Skeletal muscle satellite cell (primary cell): ENCODE measurements at regions not wholly inside any gene's neighbourhood (a gene's known extent, or its start where the extent isn't known, plus 50 kb on each side); places are given as distances from the start of the nearest gene placed in this dataset.

Source experiments
- H3K27me3 ChIP-seq: 2 replicates; pipeline ENCODE4 v1.7.0; 2013; ENCODE audit warnings: low read length; ENCODE audit not compliant: control insufficient read depth, insufficient read depth
- H3K36me3 ChIP-seq: 2 replicates; pipeline ENCODE4 v1.7.0; 2013; ENCODE audit warnings: mild to moderate bottlenecking, control low read depth, low read length; ENCODE audit not compliant: insufficient read depth
- H3K4me1 ChIP-seq: 2 replicates; pipeline ENCODE4 v1.7.0; 2013; ENCODE audit warnings: low read length; ENCODE audit not compliant: control insufficient read depth, insufficient read depth
- H3K4me2 ChIP-seq: 2 replicates; pipeline ENCODE4 v1.7.0; 2013; ENCODE audit warnings: mild to moderate bottlenecking, low read length
- H3K4me3 ChIP-seq: 2 replicates; pipeline ENCODE4 v1.7.0; 2013; ENCODE audit warnings: low read length
- H3K9ac ChIP-seq: 2 replicates; pipeline ENCODE4 v1.7.0; 2013; ENCODE audit warnings: mild to moderate bottlenecking, low read depth, low read length, moderate library complexity
- H3K9me3 ChIP-seq: replicated peaks from 2 replicates; pipeline ENCODE4 v1.7.0; 2013; ENCODE audit warnings: mild to moderate bottlenecking, control low read depth, low read length

DNA sequence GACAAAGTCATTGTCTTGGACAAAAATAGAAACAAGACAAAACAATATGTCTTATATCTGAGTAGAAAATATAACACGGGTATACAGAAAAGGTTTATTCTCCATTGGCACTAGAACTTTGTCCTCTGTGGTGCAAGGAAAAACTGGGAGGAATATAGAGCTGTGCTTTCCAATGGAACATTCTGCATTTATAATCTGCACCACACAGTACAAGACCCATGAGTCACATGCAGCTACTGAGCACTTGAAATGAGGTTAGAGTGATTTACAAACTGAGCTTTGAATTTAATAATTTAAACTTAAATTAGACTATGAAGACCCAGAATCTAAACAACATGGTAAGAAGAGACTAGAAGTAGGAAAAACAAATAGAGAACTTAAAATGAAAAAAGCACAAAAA is 86.1 kb downstream of the RAP2A start:
- Histone ChIP-seq H3K36me3 (no peaks in the 10 kb centered on the region), H3K9ac (no peak overlapping the region), H3K4me1 (no peaks in the 10 kb centered on the region), H3K4me2 (no peak overlapping the region), H3K9me3 (no peaks in the 10 kb centered on the region), H3K4me3 (no peak overlapping the region), H3K27me3 (no peaks in the 10 kb centered on the region)

- H3K4me2 ChIP-seq = no peak overlapping the region
- no peak overlapping the region for H3K4me3 ChIP-seq
- H3K9ac ChIP-seq = no peak overlapping the region
- H3K27me3 ChIP-seq = no peaks in the 10 kb centered on the region
- no peaks in the 10 kb centered on the region for H3K4me1 ChIP-seq
- no peaks in the 10 kb centered on the region for H3K9me3 ChIP-seq
- no peaks in the 10 kb centered on the region for H3K36me3 ChIP-seq
Observed at GRCh38 chr13:97520866-97521265, 86.9 kb downstream of the RAP2A start.

DNA sequence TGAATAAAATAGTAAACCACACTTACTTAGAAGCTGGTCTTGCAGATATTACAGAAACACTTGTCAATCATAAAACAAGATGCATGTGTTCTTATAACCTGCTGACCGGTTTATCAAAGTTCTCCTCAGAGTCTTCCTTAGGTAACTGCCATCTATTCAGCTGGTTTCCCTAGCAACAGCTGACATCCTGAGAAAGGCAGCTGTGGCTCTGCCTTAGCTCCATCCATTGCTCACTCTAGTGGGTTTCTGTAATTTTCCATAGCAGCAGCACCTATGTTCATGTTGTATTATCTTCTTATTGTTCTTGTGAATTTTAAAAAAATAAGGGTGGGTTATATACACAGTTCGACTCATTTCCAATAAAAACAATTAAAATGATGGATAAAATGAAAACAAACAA is 87.8 kb downstream of the RAP2A start:
- Histone ChIP-seq H3K9ac (no peak overlapping the region), H3K9me3 (no peaks in the 10 kb centered on the region), H3K27me3 (no peaks in the 10 kb centered on the region), H3K36me3 (no peaks in the 10 kb centered on the region), H3K4me1 (no peaks in the 10 kb centered on the region), H3K4me2 (no peak overlapping the region), H3K4me3 (no peak overlapping the region)

DNA sequence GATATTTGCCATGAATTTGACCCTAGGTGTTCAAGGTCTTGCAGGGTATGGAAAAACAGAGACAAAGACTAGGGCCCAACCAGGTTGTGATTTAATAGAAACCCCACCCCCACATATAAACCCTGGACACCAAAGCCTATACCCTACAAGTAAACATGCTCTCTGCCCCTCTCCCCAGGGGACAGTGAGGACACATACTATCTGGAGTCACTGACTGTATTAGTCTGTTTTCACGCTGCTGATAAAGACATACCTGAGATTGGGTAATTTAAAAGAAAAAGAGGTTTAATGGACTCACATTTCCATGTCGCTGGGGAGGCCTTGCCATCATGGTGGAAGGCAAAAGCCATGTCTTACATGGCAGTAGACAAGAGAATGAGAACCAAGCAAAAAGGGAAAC is 88.3 kb downstream of the RAP2A start:
- Histone ChIP-seq H3K27me3 (no peaks in the 10 kb centered on the region), H3K4me2 (no peak overlapping the region), H3K4me3 (no peak overlapping the region), H3K36me3 (no peaks in the 10 kb centered on the region), H3K9ac (no peak overlapping the region), H3K4me1 (no peaks in the 10 kb centered on the region), H3K9me3 (no peaks in the 10 kb centered on the region)

GRCh38 chr13:97526556-97526955 is 92.6 kb downstream of the RAP2A start:
- H3K9ac ChIP-seq = no peak overlapping the region
- no peak overlapping the region for H3K4me3 ChIP-seq
- H3K4me1 ChIP-seq = no peaks in the 10 kb centered on the region
- no peaks in the 10 kb centered on the region for H3K27me3 ChIP-seq
- H3K36me3 ChIP-seq = no peaks in the 10 kb centered on the region
- no peaks in the 10 kb centered on the region for H3K9me3 ChIP-seq
- H3K4me2 ChIP-seq = no peak overlapping the region

- Histone ChIP-seq H3K36me3 (no peaks in the 10 kb centered on the region), H3K9me3 (no peaks in the 10 kb centered on the region), H3K4me2 (no peak overlapping the region)
Observed at GRCh38 chr13:97528518-97528917, 94.5 kb downstream of the RAP2A start.

GRCh38 chr13:97534540-97534939 is 100.6 kb downstream of the RAP2A start:
- Histone ChIP-seq H3K9me3 (no peaks in the 10 kb centered on the region), H3K4me1 (no peaks in the 10 kb centered on the region), H3K36me3 (no peaks in the 10 kb centered on the region), H3K4me2 (no peak overlapping the region), H3K4me3 (no peak overlapping the region), H3K27me3 (no peaks in the 10 kb centered on the region), H3K9ac (no peak overlapping the region)

More at GRCh38 chr13:97528518-97528917, 94.5 kb downstream of the RAP2A start:
- Histone ChIP-seq H3K4me1 (no peaks in the 10 kb centered on the region), H3K4me3 (no peak overlapping the region), H3K9ac (no peak overlapping the region), H3K27me3 (no peaks in the 10 kb centered on the region)

GRCh38 chr13:97535614-97536013 is 101.6 kb downstream of the RAP2A start:
- Histone ChIP-seq H3K27me3 (no peaks in the 10 kb centered on the region), H3K36me3 (no peaks in the 10 kb centered on the region), H3K4me2 (no peak overlapping the region), H3K9me3 (no peaks in the 10 kb centered on the region), H3K4me3 (no peak overlapping the region), H3K4me1 (no peaks in the 10 kb centered on the region), H3K9ac (no peak overlapping the region)

GRCh38 chr13:97537110-97537509 is 103.1 kb downstream of the RAP2A start:
- H3K9me3 ChIP-seq = no peaks in the 10 kb centered on the region
- no peak overlapping the region for H3K9ac ChIP-seq
- no peaks in the 10 kb centered on the region for H3K36me3 ChIP-seq
- no peaks in the 10 kb centered on the region for H3K4me1 ChIP-seq
- no peaks in the 10 kb centered on the region for H3K27me3 ChIP-seq
- H3K4me2 ChIP-seq = no peak overlapping the region
- no peak overlapping the region for H3K4me3 ChIP-seq

DNA sequence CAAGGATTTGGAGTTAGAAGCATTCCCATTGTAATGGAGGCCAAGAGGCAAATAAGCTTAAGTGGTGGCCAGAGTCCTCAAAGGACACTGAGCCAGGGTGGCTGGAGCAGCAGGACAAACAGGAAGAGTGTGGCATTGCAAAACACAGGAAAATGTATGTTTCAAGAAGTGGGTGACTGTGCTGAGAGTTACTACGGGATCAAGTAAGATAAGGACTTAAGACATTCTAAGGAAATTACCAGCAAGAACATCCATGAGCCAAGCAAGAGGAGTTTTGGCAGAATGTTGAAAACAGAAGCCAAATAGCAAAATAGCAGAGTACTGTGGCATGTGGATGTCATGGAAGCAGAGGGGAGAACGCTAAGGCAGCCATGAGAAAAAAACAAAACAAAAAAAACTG is 104.2 kb downstream of the RAP2A start:
- Histone ChIP-seq H3K9me3 (no peaks in the 10 kb centered on the region), H3K27me3 (no peaks in the 10 kb centered on the region), H3K9ac (no peak overlapping the region), H3K4me1 (no peaks in the 10 kb centered on the region), H3K4me2 (no peak overlapping the region), H3K36me3 (no peaks in the 10 kb centered on the region), H3K4me3 (no peak overlapping the region)

- H3K9me3 ChIP-seq = no peaks in the 10 kb centered on the region
- no peaks in the 10 kb centered on the region for H3K27me3 ChIP-seq
- H3K36me3 ChIP-seq = no peaks in the 10 kb centered on the region
- H3K4me3 ChIP-seq = no peak overlapping the region
- no peak overlapping the region for H3K9ac ChIP-seq
- H3K4me2 ChIP-seq = no peak overlapping the region
- no peaks in the 10 kb centered on the region for H3K4me1 ChIP-seq
Observed at GRCh38 chr13:97539651-97540610, 106.0 kb downstream of the RAP2A start.

GRCh38 chr13:97540696-97541095 is 106.7 kb downstream of the RAP2A start:
- Histone ChIP-seq H3K27me3 (no peaks in the 10 kb centered on the region), H3K4me1 (no peaks in the 10 kb centered on the region), H3K9ac (no peak overlapping the region), H3K4me3 (no peak overlapping the region), H3K4me2 (no peak overlapping the region), H3K36me3 (no peaks in the 10 kb centered on the region), H3K9me3 (no peaks in the 10 kb centered on the region)
